ENCODE measurements at regions not wholly inside any gene's neighbourhood (a gene's known extent, or its start where the extent isn't known, plus 50 kb on each side); places are given as distances from the start of the nearest gene placed in this dataset.

- TF ChIP-seq ZNF296 (CRISPR knock-in tag; conservative IDR thresholded peaks at IDR 0.05) (no peak), UBTF (CRISPR knock-in tag; IDR thresholded peaks at IDR 0.05) (peak; percentile 67; the same call in 1 of the 2 replicates), SIN3A (IDR thresholded peaks at IDR 0.05; ENCODE audit: borderline replicate concordance, low read depth, low read length) (no peak; the same call in 1 of the 2 replicates), EED (CRISPR knock-in tag; IDR thresholded peaks at IDR 0.05) (no peak), SOX6 (IDR thresholded peaks at IDR 0.05) (no peak), SOX6 (CRISPR knock-in tag; IDR thresholded peaks at IDR 0.05) (peak; percentile 94), YY1 (IDR thresholded peaks at IDR 0.05; ENCODE audit: insufficient read depth, insufficient replicate concordance, low read depth, low read length) (peak; percentile 67), U2AF2 (IDR thresholded peaks at IDR 0.05; ENCODE audit: low read depth, low read length) (peak; percentile 92), IRX3 (CRISPR knock-in tag; IDR thresholded peaks at IDR 0.05; ENCODE audit: borderline replicate concordance, low read depth) (no peak), MAFK (conservative IDR thresholded peaks at IDR 0.05 in 1 of 2, IDR thresholded peaks at IDR 0.05 in 1 of 2; ENCODE audit: low read length in 2 of 2) (no peak), SMYD3 (CRISPR knock-in tag; IDR thresholded peaks at IDR 0.05) (peak; percentile 51; the same call in 1 of the 2 replicates), MED13 (CRISPR knock-in tag; IDR thresholded peaks at IDR 0.05) (peak; percentile 87), ZFP36 (IDR thresholded peaks at IDR 0.05; ENCODE audit: borderline replicate concordance, low read depth, low read length, partially characterized antibody) (no peak), RERE (CRISPR knock-in tag; IDR thresholded peaks at IDR 0.05; ENCODE audit: low read depth) (peak; percentile 87), ZNF703 (CRISPR knock-in tag; IDR thresholded peaks at IDR 0.05; ENCODE audit: borderline replicate concordance) (no peak), ZNF205 (CRISPR knock-in tag; IDR thresholded peaks at IDR 0.05) (peak; percentile 27; the same call in 1 of the 2 replicates), SP4 (CRISPR knock-in tag; IDR thresholded peaks at IDR 0.05) (peak; percentile 66; the same call in 1 of the 2 replicates), ZNF549 (CRISPR knock-in tag; IDR thresholded peaks at IDR 0.05) (no peak), ZNF773 (CRISPR knock-in tag; IDR thresholded peaks at IDR 0.05; ENCODE audit: borderline replicate concordance) (0 out of 2 replicates have a peak, but pooled peaks have one; percentile 14), ZSCAN22 (CRISPR knock-in tag; IDR thresholded peaks at IDR 0.05) (no peak), ZNF484 (CRISPR knock-in tag; IDR thresholded peaks at IDR 0.05; ENCODE audit: borderline replicate concordance, low read depth) (no peak)
Measured at GRCh38 chr22:23521441-23522113, 58.5 kb downstream of the IGLL1 start (continued).
